ENCODE measurements at regions not wholly inside any gene's neighbourhood (a gene's known extent, or its start where the extent isn't known, plus 50 kb on each side); places are given as distances from the start of the nearest gene placed in this dataset.
A peak's percentile ranks its signal among the peaks of the same experiment; 100 is the strongest.

DNA sequence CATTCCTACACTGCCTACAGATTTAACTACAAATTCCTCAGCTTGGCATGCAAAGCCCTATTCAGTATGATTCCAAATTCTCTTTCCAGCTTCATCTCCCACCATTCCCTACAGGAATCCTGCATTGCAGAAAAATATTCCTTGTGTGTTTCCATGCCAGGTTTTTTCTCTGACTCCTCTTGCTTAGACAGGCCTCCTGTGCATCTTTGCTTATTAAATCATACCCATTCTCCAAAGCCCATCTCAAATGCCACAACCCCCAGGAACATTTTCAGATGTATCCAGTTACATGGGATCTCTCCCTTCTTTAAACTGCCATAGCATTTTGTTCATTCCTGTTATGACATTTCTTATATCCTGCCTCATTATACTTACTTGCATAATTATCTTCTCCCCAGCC, 106.4 kb upstream of the GRIA3 start:
- Histone ChIP-seq H2BK5ac (ENCODE audit: low read depth, low read length, poor library complexity) (no peak overlapping the region), H3K4me2 (ENCODE audit: low read length) (no peak overlapping the region), H3K9ac (ENCODE audit: low read length) (no peak overlapping the region), H3K27ac (ENCODE audit: low read depth, low read length) (no peak overlapping the region), H3K79me1 (ENCODE audit: low read length) (no peaks in the 10 kb centered on the region), H4K91ac (ENCODE audit: low read depth, low read length) (no peak overlapping the region), H2BK12ac (ENCODE audit: low read length) (no peak overlapping the region), H4K8ac (ENCODE audit: low read depth, low read length) (no peak overlapping the region), H3K14ac (ENCODE audit: low read length) (no peak overlapping the region), H2AFZ (ENCODE audit: insufficient read depth, low read length, poor library complexity) (no peak overlapping the region), H4K12ac (ENCODE audit: low read depth, low read length) (no peak overlapping the region), H3K18ac (ENCODE audit: low read length) (no peak overlapping the region), H3K79me2 (ENCODE audit: control insufficient read depth, insufficient read depth, low read length, poor library complexity) (no peaks in the 10 kb centered on the region), H3K9me3 (ENCODE audit: insufficient read depth, low read depth, low read length) (no peaks in the 10 kb centered on the region), H3K23ac (ENCODE audit: low read length) (no peak overlapping the region), H2BK120ac (ENCODE audit: insufficient read depth, low read length, poor library complexity) (no peak overlapping the region), H3K4me1 (ENCODE audit: control insufficient read depth in 1 of 2, insufficient read depth in 2 of 2, low read length in 2 of 2) (no peaks in the 10 kb centered on the region), H3K4ac (ENCODE audit: low read depth, low read length) (no peak overlapping the region), H3K27me3 (ENCODE audit: insufficient read depth, low read length) (no peaks in the 10 kb centered on the region), H3K36me3 (ENCODE audit: control insufficient read depth in 1 of 2, insufficient read depth in 2 of 2, low read length in 2 of 2) (no peaks in the 10 kb centered on the region), H3K4me3 (ENCODE audit: low read depth, low read length) (no peak overlapping the region), H2AK5ac (ENCODE audit: low read length) (no peak overlapping the region)
- DNase-seq: no peak

DNA sequence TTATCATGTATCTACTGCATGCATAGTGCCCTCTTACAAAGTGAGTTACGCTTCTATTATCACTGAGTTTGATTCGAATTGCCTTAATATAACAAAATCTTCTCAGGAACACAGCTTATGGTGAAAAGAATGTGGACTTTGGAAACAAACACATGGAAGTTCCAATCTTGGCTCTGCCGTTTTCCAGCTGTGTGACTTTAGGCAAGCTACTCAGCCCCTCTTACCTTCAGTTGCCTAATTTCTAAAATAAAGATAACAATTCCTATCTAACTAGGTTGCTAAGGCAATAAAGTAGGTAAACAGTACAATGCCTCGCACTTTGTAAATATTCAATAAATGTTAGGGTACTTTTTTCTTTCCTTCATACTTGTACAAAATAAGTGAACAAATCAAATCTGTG, 104.0 kb upstream of the GRIA3 start:
- Histone ChIP-seq H4K12ac (ENCODE audit: low read depth, low read length) (no peak overlapping the region), H3K79me1 (ENCODE audit: low read length) (peaks cover 2% of the 10 kb centered on the region), H3K4me3 (ENCODE audit: low read depth, low read length) (no peak overlapping the region), H2BK12ac (ENCODE audit: low read length) (no peak overlapping the region), H2AFZ (ENCODE audit: insufficient read depth, low read length, poor library complexity) (no peak overlapping the region), H3K36me3 (ENCODE audit: control insufficient read depth in 1 of 2, insufficient read depth in 2 of 2, low read length in 2 of 2) (no peaks in the 10 kb centered on the region), H4K8ac (ENCODE audit: low read depth, low read length) (no peak overlapping the region), H2AK5ac (ENCODE audit: low read length) (no peak overlapping the region), H3K4ac (ENCODE audit: low read depth, low read length) (no peak overlapping the region), H2BK5ac (ENCODE audit: low read depth, low read length, poor library complexity) (no peak overlapping the region), H3K9ac (ENCODE audit: low read length) (no peak overlapping the region), H4K91ac (ENCODE audit: low read depth, low read length) (no peak overlapping the region), H3K23ac (ENCODE audit: low read length) (no peak overlapping the region), H3K79me2 (ENCODE audit: control insufficient read depth, insufficient read depth, low read length, poor library complexity) (no peaks in the 10 kb centered on the region), H3K27me3 (ENCODE audit: insufficient read depth, low read length) (no peaks in the 10 kb centered on the region), H3K14ac (ENCODE audit: low read length) (no peak overlapping the region), H3K4me1 (ENCODE audit: control insufficient read depth in 1 of 2, insufficient read depth in 2 of 2, low read length in 2 of 2) (peaks cover 2% of the 10 kb centered on the region in 2 experiments), H3K27ac (ENCODE audit: low read depth, low read length) (no peak overlapping the region), H3K9me3 (ENCODE audit: insufficient read depth, low read depth, low read length) (no peaks in the 10 kb centered on the region), H3K18ac (ENCODE audit: low read length) (no peak overlapping the region), H2BK120ac (ENCODE audit: insufficient read depth, low read length, poor library complexity) (no peak overlapping the region), H3K4me2 (ENCODE audit: low read length) (no peak overlapping the region)
- no peak for DNase-seq
- WGBS (ENCODE audit: extremely low coverage, insufficient coverage, insufficient read length): no CpG with 5 or more reads among the region's 4 CpGs

DNA sequence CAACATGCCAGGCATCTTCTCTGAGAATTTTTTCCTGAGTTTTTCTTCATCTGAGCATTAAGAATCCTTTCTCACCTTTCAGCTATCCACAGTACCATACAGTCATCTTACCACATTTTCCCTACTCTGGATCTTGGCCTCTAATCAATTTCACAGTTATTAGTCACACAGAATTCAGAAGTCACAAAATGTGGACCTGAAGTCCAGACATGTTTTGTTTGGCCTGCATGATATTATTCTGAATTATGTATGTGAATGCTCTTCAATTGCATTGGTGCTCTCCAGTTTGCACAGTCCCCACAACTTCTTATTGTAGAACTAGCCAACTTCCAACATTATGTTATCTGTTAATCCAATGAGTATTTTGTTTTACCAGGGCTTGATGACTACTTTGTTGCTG, 102.3 kb upstream of the GRIA3 start:
- peak in 1 of 2 donors; percentile 7 for DNase-seq
- H3K9me3 ChIP-seq (ENCODE audit: insufficient read depth, low read depth, low read length): no peaks in the 10 kb centered on the region

DNA sequence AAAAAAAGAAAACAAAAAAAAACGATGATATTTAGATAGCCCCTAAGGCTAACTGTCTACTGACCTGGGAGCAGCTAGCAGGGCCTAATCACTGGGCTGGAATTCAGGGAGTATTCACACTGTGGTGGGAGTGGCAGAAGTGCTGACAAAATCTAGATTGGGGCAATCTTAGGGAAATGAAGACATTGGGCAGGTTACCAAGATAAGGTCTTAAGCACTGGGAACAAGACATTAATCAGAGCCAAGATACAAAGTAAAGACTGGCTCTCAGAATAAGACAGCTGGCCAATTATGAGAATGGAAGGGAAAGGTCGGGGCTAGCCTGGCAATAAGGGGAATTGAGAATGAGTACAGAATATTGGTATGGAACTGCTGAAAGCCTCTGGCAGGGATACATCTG, 100.2 kb upstream of the GRIA3 start:
- no peaks in the 10 kb centered on the region for H3K79me2 ChIP-seq (ENCODE audit: control insufficient read depth, insufficient read depth, low read length, poor library complexity)
- no peaks in the 10 kb centered on the region for H3K36me3 ChIP-seq (ENCODE audit: control insufficient read depth in 1 of 2, insufficient read depth in 2 of 2, low read length in 2 of 2)
- H3K23ac ChIP-seq (ENCODE audit: low read length): no peak overlapping the region
- no peak overlapping the region for H3K27ac ChIP-seq (ENCODE audit: low read depth, low read length)
- H2BK120ac ChIP-seq (ENCODE audit: insufficient read depth, low read length, poor library complexity): no peak overlapping the region
- H3K4me1 ChIP-seq (ENCODE audit: control insufficient read depth in 1 of 2, insufficient read depth in 2 of 2, low read length in 2 of 2): peaks cover 2% of the 10 kb centered on the region in 2 experiments
- no peaks in the 10 kb centered on the region for H3K9me3 ChIP-seq (ENCODE audit: insufficient read depth, low read depth, low read length)
- no peak overlapping the region for H2BK12ac ChIP-seq (ENCODE audit: low read length)
- H2AFZ ChIP-seq (ENCODE audit: insufficient read depth, low read length, poor library complexity): no peak overlapping the region
- no peak overlapping the region for H4K8ac ChIP-seq (ENCODE audit: low read depth, low read length)
- peaks cover 2% of the 10 kb centered on the region for H3K79me1 ChIP-seq (ENCODE audit: low read length)
- no peak overlapping the region for H2AK5ac ChIP-seq (ENCODE audit: low read length)
- H2BK5ac ChIP-seq (ENCODE audit: low read depth, low read length, poor library complexity): no peak overlapping the region
- peak overlapping the region; percentile 14 for H4K91ac ChIP-seq (ENCODE audit: low read depth, low read length)
- peak in 1 of 2 donors; percentile 55 for DNase-seq
- H3K4me3 ChIP-seq (ENCODE audit: low read depth, low read length): no peak overlapping the region
- H3K18ac ChIP-seq (ENCODE audit: low read length): no peak overlapping the region
- H4K12ac ChIP-seq (ENCODE audit: low read depth, low read length): no peak overlapping the region
- H3K4ac ChIP-seq (ENCODE audit: low read depth, low read length): no peak overlapping the region
- no peaks in the 10 kb centered on the region for H3K27me3 ChIP-seq (ENCODE audit: insufficient read depth, low read length)
- WGBS (ENCODE audit: extremely low coverage, insufficient coverage, insufficient read length): no CpG with 5 or more reads among the region's 2 CpGs
- H3K9ac ChIP-seq (ENCODE audit: low read length): no peak overlapping the region
- no peak overlapping the region for H3K14ac ChIP-seq (ENCODE audit: low read length)
- no peak overlapping the region for H3K4me2 ChIP-seq (ENCODE audit: low read length)

More for the DNA sequence above, 102.3 kb upstream of the GRIA3 start:
- Histone ChIP-seq H2BK12ac (ENCODE audit: low read length) (no peak overlapping the region), H3K36me3 (ENCODE audit: control insufficient read depth in 1 of 2, insufficient read depth in 2 of 2, low read length in 2 of 2) (no peaks in the 10 kb centered on the region), H2BK5ac (ENCODE audit: low read depth, low read length, poor library complexity) (no peak overlapping the region), H3K79me1 (ENCODE audit: low read length) (peaks cover 2% of the 10 kb centered on the region), H2AK5ac (ENCODE audit: low read length) (no peak overlapping the region), H3K4me2 (ENCODE audit: low read length) (no peak overlapping the region), H2AFZ (ENCODE audit: insufficient read depth, low read length, poor library complexity) (no peak overlapping the region), H3K4me1 (ENCODE audit: control insufficient read depth in 1 of 2, insufficient read depth in 2 of 2, low read length in 2 of 2) (peaks cover 2% of the 10 kb centered on the region in 2 experiments), H3K27ac (ENCODE audit: low read depth, low read length) (no peak overlapping the region), H3K23ac (ENCODE audit: low read length) (no peak overlapping the region), H3K4me3 (ENCODE audit: low read depth, low read length) (no peak overlapping the region), H4K12ac (ENCODE audit: low read depth, low read length) (no peak overlapping the region), H3K27me3 (ENCODE audit: insufficient read depth, low read length) (no peaks in the 10 kb centered on the region), H3K9ac (ENCODE audit: low read length) (no peak overlapping the region), H3K14ac (ENCODE audit: low read length) (no peak overlapping the region), H3K79me2 (ENCODE audit: control insufficient read depth, insufficient read depth, low read length, poor library complexity) (no peaks in the 10 kb centered on the region), H3K18ac (ENCODE audit: low read length) (no peak overlapping the region), H4K91ac (ENCODE audit: low read depth, low read length) (no peak overlapping the region), H4K8ac (ENCODE audit: low read depth, low read length) (no peak overlapping the region), H3K4ac (ENCODE audit: low read depth, low read length) (no peak overlapping the region), H2BK120ac (ENCODE audit: insufficient read depth, low read length, poor library complexity) (no peak overlapping the region)
